H1 (cell line): ENCODE measurements at regions not wholly inside any gene's neighbourhood (a gene's known extent, or its start where the extent isn't known, plus 50 kb on each side); places are given as distances from the start of the nearest gene placed in this dataset.

Source experiments
- CTCF ChIA-PET: fragments of 300-600 bp; sonication (Branson Sonifier 250); formaldehyde crosslinking; loops from one replicate; lab custom pipeline; 2021; ENCODE audit not compliant: partially characterized antibody; lab: Charles Lee
- POLR2A ChIA-PET: fragments of 300-600 bp; sonication (Branson Sonifier 250); formaldehyde crosslinking; loops from one replicate; lab custom pipeline; 2021; ENCODE audit warnings: inconsistent platforms; ENCODE audit not compliant: partially characterized antibody; lab: Charles Lee
- DNase-seq, 2 experiments: peaks; one replicate each; pipeline versions ENCODE4 v3.0.0 to v3.0.0-alpha.2; 2010 to 2022; ENCODE audit warnings: low spot score in 2 of 2, low read depth in 1 of 2, mixed read lengths in 1 of 2
- FAIRE-seq: peaks from 2 replicates; lab custom pipeline; 2011; peaks lifted over from hg19 to GRCh38; lab: Jason Lieb, UNC
- H2AFZ ChIP-seq: 2 replicates; pipeline ENCODE4 v1.8.1; 2012; ENCODE audit warnings: low read length, inconsistent platforms
- H2AK5ac ChIP-seq: 2 replicates; pipeline ENCODE4 v1.6.1; 2013; ENCODE audit warnings: low read depth, low read length
- H2BK120ac ChIP-seq: replicated peaks from 2 replicates; pipeline ENCODE3; 2013; ENCODE audit warnings: low read depth, low read length, inconsistent platforms
- H2BK12ac ChIP-seq: 2 replicates; pipeline ENCODE4 v1.6.1; 2013; ENCODE audit warnings: low read depth, low read length
- H2BK15ac ChIP-seq: 2 replicates; pipeline ENCODE4 v1.6.1; 2013; ENCODE audit warnings: low read length
- H2BK20ac ChIP-seq: 2 replicates; pipeline ENCODE4 v1.6.1; 2013; ENCODE audit warnings: low read length
- H2BK5ac ChIP-seq: 2 replicates; pipeline ENCODE4 v1.6.1; 2013; ENCODE audit warnings: low read depth, low read length
- H3K14ac ChIP-seq: 2 replicates; pipeline ENCODE4 v1.6.1; 2013; ENCODE audit warnings: inconsistent platforms; ENCODE audit not compliant: insufficient read length
- H3K18ac ChIP-seq: 2 replicates; pipeline ENCODE4 v1.6.1; 2013; ENCODE audit warnings: low read length; ENCODE audit errors: extremely low read depth
- H3K23ac ChIP-seq: 2 replicates; pipeline ENCODE4 v1.6.1; 2013; ENCODE audit warnings: inconsistent platforms; ENCODE audit not compliant: insufficient read length
- H3K23me2 ChIP-seq: 2 replicates; pipeline ENCODE4 v1.6.1; 2013; ENCODE audit warnings: low read depth, low read length
- H3K27ac ChIP-seq: 2 replicates; pipeline ENCODE4 v1.6.1; 2011; ENCODE audit warnings: low read depth, low read length, inconsistent platforms
- H3K27me3 ChIP-seq, 4 experiments: replicated peaks in 1 of 4; 1 replicate in 1 of 4; 2 replicates in 3 of 4; pipeline versions ENCODE4 v1.6.1 to v1.8.1; 2011 to 2013; ENCODE audit warnings: low read length in 3 of 4, mild to moderate bottlenecking in 3 of 4, inconsistent platforms in 2 of 4, mixed read lengths in 2 of 4, moderate library complexity in 1 of 4; ENCODE audit not compliant: control insufficient read depth in 3 of 4, insufficient read depth in 3 of 4; ENCODE audit errors: extremely low read depth in 1 of 4
- H3K36me3 ChIP-seq, 4 experiments: 2 replicates each; pipeline versions ENCODE4 v1.6.1 to v1.8.1; 2011 to 2013; ENCODE audit warnings: mild to moderate bottlenecking in 4 of 4, low read length in 3 of 4, moderate library complexity in 2 of 4, control low read depth in 1 of 4, inconsistent platforms in 1 of 4; ENCODE audit not compliant: insufficient read depth in 4 of 4, control insufficient read depth in 2 of 4
- H3K4ac ChIP-seq: replicated peaks from 2 replicates; pipeline ENCODE3; 2013; ENCODE audit warnings: low read length, low read depth, mixed read lengths, inconsistent platforms; ENCODE audit not compliant: insufficient read length
- H3K4me1 ChIP-seq, 4 experiments: replicated peaks in 1 of 4; 1 replicate in 1 of 4; 2 replicates in 3 of 4; pipeline versions ENCODE4 v1.6.1 to v1.8.1; 2011 to 2013; ENCODE audit warnings: low read length in 3 of 4, inconsistent platforms in 2 of 4, mixed read lengths in 1 of 4; ENCODE audit not compliant: insufficient read depth in 4 of 4, control insufficient read depth in 3 of 4
- H3K4me2 ChIP-seq, 2 experiments: 2 replicates each; pipeline versions ENCODE4 v1.6.1 to v1.8.1; 2011 to 2013; ENCODE audit warnings: low read depth in 2 of 2, low read length in 2 of 2, control low read depth in 1 of 2, inconsistent platforms in 1 of 2, mild to moderate bottlenecking in 1 of 2; ENCODE audit not compliant: insufficient read depth in 1 of 2
- H3K4me3 ChIP-seq, 4 experiments: fragments of 200-600, 300-600 bp in 1 of 4; sonication (generic), shearing (Covaris generic), sonication (Bioruptor Twin) in 1 of 4; 2 replicates each; pipeline versions ENCODE4 v1.5.1 to v1.8.1; 2011 to 2016; ENCODE audit warnings: low read length in 4 of 4, low read depth in 3 of 4, control low read depth in 2 of 4, inconsistent platforms in 2 of 4, mild to moderate bottlenecking in 2 of 4, mixed read lengths in 1 of 4, moderate library complexity in 1 of 4; ENCODE audit not compliant: insufficient read depth in 2 of 4; ENCODE audit errors: extremely low read depth in 1 of 4
- H3K56ac ChIP-seq: replicated peaks from 2 replicates; pipeline ENCODE3; 2013; ENCODE audit warnings: low read depth, mild to moderate bottlenecking, mixed read lengths, low read length, inconsistent platforms; ENCODE audit not compliant: insufficient read length
- H3K79me1 ChIP-seq: 2 replicates; pipeline ENCODE4 v1.6.1; 2013; ENCODE audit warnings: low read depth, low read length, control low read depth
- H3K79me2 ChIP-seq, 2 experiments: 2 replicates each; pipeline versions ENCODE4 v1.6.1 to v1.8.1; 2012 to 2013; ENCODE audit warnings: low read length in 2 of 2, mild to moderate bottlenecking in 2 of 2, inconsistent platforms in 1 of 2; ENCODE audit not compliant: insufficient read depth in 2 of 2, control insufficient read depth in 1 of 2
- H3K9ac ChIP-seq, 4 experiments: replicated peaks in 1 of 4; 1 replicate in 1 of 4; 2 replicates in 3 of 4; pipeline versions ENCODE4 v1.6.1 to v1.8.1; 2011 to 2013; ENCODE audit warnings: low read depth in 3 of 4, low read length in 3 of 4, control low read depth in 2 of 4, mild to moderate bottlenecking in 2 of 4, moderate library complexity in 2 of 4, inconsistent platforms in 1 of 4; ENCODE audit errors: extremely low read depth in 1 of 4
- H3K9me3 ChIP-seq, 2 experiments: 2 replicates each; pipeline versions ENCODE4 v1.6.1 to v1.8.1; 2012 to 2013; ENCODE audit warnings: mild to moderate bottlenecking in 2 of 2, moderate library complexity in 2 of 2, control low read depth in 1 of 2, inconsistent platforms in 1 of 2, low read depth in 1 of 2, low read length in 1 of 2, mixed read lengths in 1 of 2; ENCODE audit not compliant: insufficient read depth in 2 of 2
- H4K20me1 ChIP-seq, 2 experiments: replicated peaks in 1 of 2; 2 replicates each; pipeline versions ENCODE3 to v1.8.1; 2011 to 2013; ENCODE audit warnings: inconsistent platforms in 2 of 2, low read length in 2 of 2, mild to moderate bottlenecking in 1 of 2; ENCODE audit not compliant: insufficient read depth in 2 of 2, control insufficient read depth in 1 of 2
- H4K5ac ChIP-seq: 2 replicates; pipeline ENCODE4 v1.6.1; 2013; ENCODE audit warnings: low read length, low read depth, mixed read lengths, inconsistent platforms; ENCODE audit not compliant: insufficient read length
- H4K8ac ChIP-seq: 2 replicates; pipeline ENCODE4 v1.8.0; 2013; ENCODE audit warnings: mild to moderate bottlenecking, moderate library complexity, low read length, inconsistent platforms; ENCODE audit not compliant: insufficient read depth; ENCODE audit errors: extremely low read depth
- H4K91ac ChIP-seq: replicated peaks from 2 replicates; pipeline ENCODE3; 2013; ENCODE audit warnings: low read length, mixed read lengths, inconsistent platforms; ENCODE audit not compliant: insufficient read length
- ATF2 ChIP-seq: IDR thresholded peaks from 2 replicates; pipeline ENCODE4 v1.6.1; 2012; ENCODE audit warnings: low read length, inconsistent platforms
- KDM4A ChIP-seq: IDR thresholded peaks from one replicate; pipeline ENCODE4 v1.7.1; 2012; ENCODE audit warnings: low read depth, mild to moderate bottlenecking, moderate library complexity, low read length, inconsistent platforms; ENCODE audit not compliant: severe bottlenecking
- RAD21 ChIP-seq, 2 experiments: IDR thresholded peaks in 1 of 2; conservative IDR thresholded peaks in 1 of 2; 2 replicates each; pipeline ENCODE4 v1.6.1; 2011; ENCODE audit warnings: low read depth in 2 of 2, low read length in 2 of 2, improper control_type of control experiment in 1 of 2, inconsistent platforms in 1 of 2, mild to moderate bottlenecking in 1 of 2, moderate library complexity in 1 of 2
- RXRA ChIP-seq: IDR thresholded peaks from 2 replicates; pipeline ENCODE4 v1.6.1; 2011; ENCODE audit warnings: low read depth, mild to moderate bottlenecking, low read length, moderate library complexity; ENCODE audit not compliant: insufficient read depth
- SAP30 ChIP-seq: fragments of 300-600 bp; sonication (generic); IDR thresholded peaks from 2 replicates; pipeline ENCODE4 v1.7.1; 2012; ENCODE audit warnings: low read length, moderate library complexity, mild to moderate bottlenecking, inconsistent platforms; ENCODE audit not compliant: insufficient read depth, insufficient replicate concordance
- TAF7 ChIP-seq: optimal IDR thresholded peaks from 2 replicates; pipeline ENCODE3; 2011; ENCODE audit warnings: low read depth, mild to moderate bottlenecking, inconsistent platforms, low read length, moderate library complexity, borderline replicate concordance
- YY1 ChIP-seq: IDR thresholded peaks from 2 replicates; pipeline ENCODE4 v1.6.1; 2011; ENCODE audit warnings: low read depth, mild to moderate bottlenecking, low read length
- WGBS, 2 experiments: shearing (Covaris generic) in 1 of 2; methylation state at CpG; one replicate each; pipeline versions ENCODE4 v1.1.6 to v1.1.7; 2013 to 2015; ENCODE audit warnings: low lambda C conversion rate in 2 of 2, mixed read lengths in 2 of 2, inconsistent platforms in 1 of 2, low coverage in 1 of 2, missing lambda C conversion rate in 1 of 2; ENCODE audit not compliant: insufficient replicate concordance in 2 of 2, insufficient coverage in 1 of 2, insufficient read length in 1 of 2; ENCODE audit errors: extremely low coverage in 1 of 2, missing lambda C conversion rate in 1 of 2; 5-methylcytosine and 5-hydroxymethylcytosine counted together

DNA sequence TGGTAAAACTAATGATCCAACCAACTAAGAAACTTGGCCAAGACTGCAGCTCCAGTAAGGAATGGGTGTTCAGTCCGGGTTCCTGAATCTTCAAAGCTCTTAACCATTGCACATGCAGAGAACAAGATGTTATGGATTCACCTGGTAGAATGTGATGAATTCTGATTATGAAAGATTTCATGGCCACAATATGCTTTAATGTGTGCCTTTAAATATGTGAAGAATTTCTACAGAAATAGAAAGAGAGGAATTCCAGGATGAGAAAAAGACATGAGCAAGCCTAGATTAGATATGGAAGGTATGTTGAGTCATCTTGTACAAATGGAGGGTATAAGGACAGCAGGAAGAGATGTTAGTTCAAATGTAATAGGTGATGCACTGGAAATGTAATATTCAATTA is 472.2 kb upstream of the TENM3 start:
- no peaks in the 10 kb centered on the region for H3K9me3 ChIP-seq
- FAIRE-seq (no peak), DNase-seq (no peak)
- H4K91ac ChIP-seq: no peak overlapping the region
- H3K4me3 ChIP-seq: no peak overlapping the region
- H3K18ac ChIP-seq: no peak overlapping the region
- no peaks in the 10 kb centered on the region for H4K20me1 ChIP-seq
- no peak overlapping the region for H3K23ac ChIP-seq
- no peak overlapping the region for H2BK12ac ChIP-seq
- no peak overlapping the region for H2BK5ac ChIP-seq
- no peak overlapping the region for H2AK5ac ChIP-seq
- WGBS, 2 experiments: 89% methylated on average over 1 of the region's 1 CpG; no CpG with 5 or more reads in 1 of the 2 experiments
- no peak overlapping the region for H3K4me2 ChIP-seq
- H2BK20ac ChIP-seq: no peak overlapping the region
- H3K27ac ChIP-seq: no peak overlapping the region
- no peak overlapping the region for H3K4ac ChIP-seq
- no peak overlapping the region for H2BK15ac ChIP-seq
- H2BK120ac ChIP-seq: no peak overlapping the region
- H3K36me3 ChIP-seq: no peaks in the 10 kb centered on the region
- H3K14ac ChIP-seq: no peak overlapping the region
- H3K4me1 ChIP-seq: no peaks in the 10 kb centered on the region
- H4K5ac ChIP-seq: no peak overlapping the region
- no peaks in the 10 kb centered on the region for H3K79me2 ChIP-seq
- H3K23me2 ChIP-seq: no peaks in the 10 kb centered on the region
- no peak overlapping the region for H3K9ac ChIP-seq
- no peaks in the 10 kb centered on the region for H3K79me1 ChIP-seq
- ChIA-PET CTCF (no interaction called here), POLR2A (no interaction called here)
- H3K56ac ChIP-seq: no peak overlapping the region
- no peaks in the 10 kb centered on the region for H3K27me3 ChIP-seq
- H4K8ac ChIP-seq: no peak overlapping the region
- TF ChIP-seq ATF2: no peak
- TF ChIP-seq YY1: no peak
- no peak for TF ChIP-seq KDM4A
- TF ChIP-seq SAP30: no peak
- TF ChIP-seq RXRA: no peak
- no peak for TF ChIP-seq TAF7
- no peak for TF ChIP-seq RAD21 (IDR thresholded peaks at IDR 0.05 in 1 of 2, conservative IDR thresholded peaks at IDR 0.05 in 1 of 2; ENCODE audit: low read depth in 2 of 2, low read length in 2 of 2)
- H2AFZ ChIP-seq: no peak overlapping the region
